Globus pallidus (tissue), 1 donor: ENCODE measurements at regions not wholly inside any gene's neighbourhood (a gene's known extent, or its start where the extent isn't known, plus 50 kb on each side); places are given as distances from the start of the nearest gene placed in this dataset.
A peak's percentile ranks its signal among the peaks of the same experiment; 100 is the strongest.
"Not testable (repeated sequence)": the region's sequence is repeated elsewhere in the genome, so short reads cannot be mapped to it uniquely, and the experiment has no call there.

Experiments
- DNase-seq: peaks from one replicate; pipeline ENCODE4 v3.0.0-alpha.2; 2015; ENCODE audit warnings: low spot score

GRCh38 chr4:56575820-56576429, 70.3 kb downstream of the ARL9 start:
- peak; percentile 0 for DNase-seq

- DNase-seq, result not testable (repeated sequence)
Measured at GRCh38 chr4:56592417-56592816, 86.8 kb downstream of the ARL9 start.
